Keratinocyte (primary cell): ENCODE measurements at regions not wholly inside any gene's neighbourhood (a gene's known extent, or its start where the extent isn't known, plus 50 kb on each side); places are given as distances from the start of the nearest gene placed in this dataset.

Source experiments
- EZH2 ChIP-seq: IDR thresholded peaks from one replicate; pipeline ENCODE4 v1.6.1; 2012; ENCODE audit warnings: inconsistent platforms, mild to moderate bottlenecking, low read length, moderate library complexity
- TF ChIP-seq, protein P1 (sequence below), 3 experiments: IDR thresholded peaks in 1 of 3; conservative IDR thresholded peaks in 1 of 3; optimal IDR thresholded peaks in 1 of 3; 2 replicates in 2 of 3; 3 replicates in 1 of 3; pipeline versions ENCODE3 to v1.5.1; 2011; ENCODE audit warnings: low read length in 3 of 3, mild to moderate bottlenecking in 3 of 3, moderate library complexity in 2 of 3, control low read depth in 1 of 3, inconsistent platforms in 1 of 3; ENCODE audit not compliant: insufficient read depth in 2 of 3; ENCODE audit errors: extremely low read depth in 1 of 3

DNA sequence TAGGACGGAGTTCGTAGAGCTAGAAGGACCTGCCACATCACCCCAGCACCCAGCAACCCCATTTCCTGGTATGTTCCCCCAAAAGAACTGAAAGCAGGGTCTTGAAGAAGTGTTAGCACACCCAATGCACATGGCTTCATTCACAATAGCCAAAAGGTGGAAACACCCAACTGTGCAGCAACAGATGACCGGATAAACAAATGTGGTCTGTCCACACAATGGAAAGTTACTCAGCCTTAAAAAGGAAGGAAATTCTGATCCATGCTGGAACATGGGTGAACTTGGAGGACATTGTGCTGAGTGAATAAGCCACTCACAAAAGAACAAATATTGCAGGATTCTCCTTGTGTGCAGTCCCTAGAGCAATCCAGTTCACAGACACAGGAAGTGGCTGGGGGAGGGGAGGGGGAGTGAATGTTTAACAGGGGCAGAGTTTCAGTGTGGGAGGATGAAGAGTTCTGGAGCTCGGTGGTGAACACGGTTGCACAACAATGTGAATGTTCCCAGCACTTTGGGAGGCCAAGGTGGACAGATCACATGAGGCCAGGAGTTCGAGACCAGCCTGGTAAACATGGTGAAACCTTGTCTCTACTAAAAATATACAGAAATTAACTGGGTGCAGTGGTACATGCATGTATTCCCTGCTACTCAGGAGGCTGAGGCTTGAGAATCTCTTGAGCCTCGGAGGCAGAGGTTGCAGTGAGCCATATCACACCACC is 157.5 kb downstream of the NUP210 start:
- TF ChIP-seq, protein P1, sequence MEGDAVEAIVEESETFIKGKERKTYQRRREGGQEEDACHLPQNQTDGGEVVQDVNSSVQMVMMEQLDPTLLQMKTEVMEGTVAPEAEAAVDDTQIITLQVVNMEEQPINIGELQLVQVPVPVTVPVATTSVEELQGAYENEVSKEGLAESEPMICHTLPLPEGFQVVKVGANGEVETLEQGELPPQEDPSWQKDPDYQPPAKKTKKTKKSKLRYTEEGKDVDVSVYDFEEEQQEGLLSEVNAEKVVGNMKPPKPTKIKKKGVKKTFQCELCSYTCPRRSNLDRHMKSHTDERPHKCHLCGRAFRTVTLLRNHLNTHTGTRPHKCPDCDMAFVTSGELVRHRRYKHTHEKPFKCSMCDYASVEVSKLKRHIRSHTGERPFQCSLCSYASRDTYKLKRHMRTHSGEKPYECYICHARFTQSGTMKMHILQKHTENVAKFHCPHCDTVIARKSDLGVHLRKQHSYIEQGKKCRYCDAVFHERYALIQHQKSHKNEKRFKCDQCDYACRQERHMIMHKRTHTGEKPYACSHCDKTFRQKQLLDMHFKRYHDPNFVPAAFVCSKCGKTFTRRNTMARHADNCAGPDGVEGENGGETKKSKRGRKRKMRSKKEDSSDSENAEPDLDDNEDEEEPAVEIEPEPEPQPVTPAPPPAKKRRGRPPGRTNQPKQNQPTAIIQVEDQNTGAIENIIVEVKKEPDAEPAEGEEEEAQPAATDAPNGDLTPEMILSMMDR (optimal IDR thresholded peaks at IDR 0.05 in 1 of 3, IDR thresholded peaks at IDR 0.05 in 1 of 3, conservative IDR thresholded peaks at IDR 0.05 in 1 of 3; ENCODE audit: extremely low read depth in 1 of 3, insufficient read depth in 2 of 3, low read length in 3 of 3), result no peak
- no peak for TF ChIP-seq EZH2
